Liver (tissue), 8 donors: ENCODE measurements at regions not wholly inside any gene's neighbourhood (a gene's known extent, or its start where the extent isn't known, plus 50 kb on each side); places are given as distances from the start of the nearest gene placed in this dataset.

Experiments used
- DNase-seq: peaks from one replicate; pipeline ENCODE4 v3.0.0-alpha.2; 2017; ENCODE audit warnings: low spot score
- H3K27ac ChIP-seq, 2 donors: one replicate each; pipeline ENCODE4 v1.7.0; 2013; ENCODE audit warnings: inconsistent platforms in 2 of 2, low read length in 2 of 2, control low read depth in 1 of 2, low read depth in 1 of 2, mild to moderate bottlenecking in 1 of 2
- H3K27me3 ChIP-seq, 4 donors: one replicate each; pipeline versions ENCODE4 v1.6.1 to v1.7.0; 2013; ENCODE audit warnings: low read length in 3 of 4, inconsistent platforms in 1 of 4, mild to moderate bottlenecking in 1 of 4, moderate library complexity in 1 of 4; ENCODE audit not compliant: control insufficient read depth in 4 of 4, insufficient read depth in 4 of 4
- H3K36me3 ChIP-seq, 4 donors: one replicate each; pipeline versions ENCODE4 v1.6.1 to v1.7.0; 2013; ENCODE audit warnings: low read length in 3 of 4, mild to moderate bottlenecking in 3 of 4, low read depth in 1 of 4, moderate library complexity in 1 of 4; ENCODE audit not compliant: control insufficient read depth in 4 of 4, insufficient read depth in 3 of 4
- H3K4me1 ChIP-seq, 4 donors: one replicate each; pipeline versions ENCODE4 v1.6.1 to v1.7.0; 2013; ENCODE audit warnings: low read length in 3 of 4, mild to moderate bottlenecking in 3 of 4, moderate library complexity in 1 of 4; ENCODE audit not compliant: control insufficient read depth in 4 of 4, insufficient read depth in 4 of 4
- H3K4me3 ChIP-seq, 3 donors: one replicate each; pipeline versions ENCODE4 v1.6.1 to v1.7.0; 2013; ENCODE audit warnings: low read length in 3 of 3, control low read depth in 1 of 3, low read depth in 1 of 3, mild to moderate bottlenecking in 1 of 3
- H3K9ac ChIP-seq, 2 donors: one replicate each; pipeline ENCODE4 v1.7.0; 2013; ENCODE audit warnings: low read length in 2 of 2, mild to moderate bottlenecking in 2 of 2, moderate library complexity in 2 of 2, control low read depth in 1 of 2, low read depth in 1 of 2
- H3K9me3 ChIP-seq, 4 donors: one replicate each; pipeline versions ENCODE4 v1.6.1 to v1.7.0; 2013; ENCODE audit warnings: low read length in 3 of 4; ENCODE audit not compliant: control insufficient read depth in 4 of 4
- ATF3 ChIP-seq: IDR thresholded peaks from 2 replicates; pipeline ENCODE4 v1.6.1; 2016; ENCODE audit warnings: antibody characterized with exemption
- CTCF ChIP-seq: fragments of 150-350 bp; IDR thresholded peaks from 2 replicates; pipeline ENCODE4 v1.5.1; 2017; ENCODE audit warnings: improper control_type of control experiment, low read depth, low read length; ENCODE audit not compliant: missing input control
- EGR1 ChIP-seq, 2 donors: IDR thresholded peaks; 2 replicates each; pipeline ENCODE4 v1.6.1; 2016 to 2018; ENCODE audit warnings: antibody characterized with exemption in 2 of 2, low read depth in 2 of 2
- FOXA1 ChIP-seq: IDR thresholded peaks from 2 replicates; pipeline ENCODE4 v1.6.1; 2016; ENCODE audit warnings: antibody characterized with exemption
- FOXA2 ChIP-seq: IDR thresholded peaks from 2 replicates; pipeline ENCODE4 v1.6.1; 2016; ENCODE audit warnings: antibody characterized with exemption
- GABPA ChIP-seq, 2 donors: IDR thresholded peaks in 1 of 2; conservative IDR thresholded peaks in 1 of 2; 2 replicates each; pipeline ENCODE4 v1.6.1; 2016; ENCODE audit warnings: antibody characterized with exemption in 2 of 2, mild to moderate bottlenecking in 1 of 2, moderate library complexity in 1 of 2
- HNF4A ChIP-seq, 2 donors: conservative IDR thresholded peaks; 2 replicates each; pipeline ENCODE4 v1.6.1; 2016; ENCODE audit warnings: antibody characterized with exemption in 2 of 2, mild to moderate bottlenecking in 2 of 2
- MAX ChIP-seq: IDR thresholded peaks from 2 replicates; pipeline ENCODE4 v1.6.1; 2016; ENCODE audit warnings: antibody characterized with exemption
- NR2F2 ChIP-seq: IDR thresholded peaks from 2 replicates; pipeline ENCODE4 v1.6.1; 2016; ENCODE audit warnings: antibody characterized with exemption
- REST ChIP-seq: IDR thresholded peaks from 2 replicates; pipeline ENCODE4 v1.6.1; 2016; ENCODE audit warnings: antibody characterized with exemption, mild to moderate bottlenecking
- RXRA ChIP-seq, 2 donors: IDR thresholded peaks; 2 replicates each; pipeline ENCODE4 v1.6.1; 2017 to 2018; ENCODE audit warnings: antibody characterized with exemption in 2 of 2, mild to moderate bottlenecking in 1 of 2
- YY1 ChIP-seq: IDR thresholded peaks from 2 replicates; pipeline ENCODE4 v1.6.1; 2016; ENCODE audit warnings: antibody characterized with exemption, mild to moderate bottlenecking
- ZBTB33 ChIP-seq: IDR thresholded peaks from 2 replicates; pipeline ENCODE4 v1.6.1; 2016; ENCODE audit warnings: antibody characterized with exemption
- WGBS: extraction: QIAGEN DNeasy Blood & Tissue Kit; methylation state at CpG from one replicate; pipeline ENCODE4 v1.1.7; 2013; 5-methylcytosine and 5-hydroxymethylcytosine counted together
- donor health status: healthy.
- donor health status: healthy.
- donor health status: healthy.
- donor health status: healthy.
- donor health status: healthy.

GRCh38 chr11:129705341-129705740 lies 110.3 kb upstream of the TMEM45B start:
- Histone ChIP-seq H3K4me1 (peaks cover 0 to 16% (median 10%) of the 10 kb centered on the region in 4 donors), H3K27ac (no peak overlapping the region), H3K9ac (no peak overlapping the region), H3K36me3 (no peaks in the 10 kb centered on the region), H3K4me3 (no peak overlapping the region), H3K27me3 (no peaks in the 10 kb centered on the region), H3K9me3 (no peaks in the 10 kb centered on the region)
- DNase-seq: no peak
- TF ChIP-seq RXRA (IDR thresholded peaks at IDR 0.05) (no peak), CTCF (no peak), ATF3 (no peak), NR2F2 (no peak), FOXA1 (no peak), GABPA (IDR thresholded peaks at IDR 0.05 in 1 of 2, conservative IDR thresholded peaks at IDR 0.05 in 1 of 2) (no peak), EGR1 (IDR thresholded peaks at IDR 0.05; ENCODE audit: low read depth in 2 of 2) (no peak), YY1 (no peak), MAX (no peak)
- 73% methylated on average over 8 of the region's 8 CpGs for WGBS

GRCh38 chr11:129705933-129706332 lies 109.7 kb upstream of the TMEM45B start:
- DNase-seq: no peak
- Histone ChIP-seq H3K9ac (no peak overlapping the region), H3K27ac (no peak overlapping the region), H3K9me3 (no peaks in the 10 kb centered on the region), H3K27me3 (no peaks in the 10 kb centered on the region), H3K4me1 (peaks cover 0 to 16% (median 10%) of the 10 kb centered on the region in 4 donors), H3K36me3 (no peaks in the 10 kb centered on the region), H3K4me3 (no peak overlapping the region)
- 55% methylated on average over 7 of the region's 7 CpGs for WGBS
- TF ChIP-seq FOXA2 (no peak), RXRA (IDR thresholded peaks at IDR 0.05) (no peak), FOXA1 (no peak), HNF4A (conservative IDR thresholded peaks at IDR 0.05) (no peak), REST (no peak), ZBTB33 (no peak)
